ENCODE measurements at regions not wholly inside any gene's neighbourhood (a gene's known extent, or its start where the extent isn't known, plus 50 kb on each side); places are given as distances from the start of the nearest gene placed in this dataset.
A peak's percentile ranks its signal among the peaks of the same experiment; 100 is the strongest.

- DNase-seq: no peak
Measured at GRCh38 chr18:67379981-67380380, 136.5 kb downstream of the DSEL start.

GRCh38 chr18:67376372-67376771 lies 140.1 kb downstream of the DSEL start:
- DNase-seq: no peak

- DNase-seq: no peak
Measured at GRCh38 chr18:67373636-67374035, 142.9 kb downstream of the DSEL start.

GRCh38 chr18:67367540-67367939 lies 149.0 kb downstream of the DSEL start:
- no peak for DNase-seq

- DNase-seq: peak; percentile 13
Measured at GRCh38 chr18:67363694-67364093, 152.8 kb downstream of the DSEL start.

- peak; percentile 49 for DNase-seq
Measured at GRCh38 chr18:67362906-67363305, 153.6 kb downstream of the DSEL start.

GRCh38 chr18:67359873-67360838 lies 156.4 kb downstream of the DSEL start:
- DNase-seq: peak; percentile 88

- no peak for DNase-seq
Measured at GRCh38 chr18:67358947-67359346, 157.6 kb downstream of the DSEL start.

- no peak for DNase-seq
Measured at GRCh38 chr18:67354692-67355091, 161.8 kb downstream of the DSEL start.

- DNase-seq: no peak
Measured at GRCh38 chr18:67354091-67354490, 162.4 kb downstream of the DSEL start.

GRCh38 chr18:67347438-67347837 lies 169.1 kb downstream of the DSEL start:
- no peak for DNase-seq

GRCh38 chr18:67342159-67342558 lies 174.4 kb downstream of the DSEL start:
- peak; percentile 19 for DNase-seq

- DNase-seq: no peak
Measured at GRCh38 chr18:67337696-67338095, 178.8 kb downstream of the DSEL start.

- DNase-seq: no peak
Measured at GRCh38 chr18:67331857-67332256, 184.7 kb downstream of the DSEL start.

GRCh38 chr18:67319109-67319508 lies 197.4 kb downstream of the DSEL start:
- DNase-seq: peak; percentile 15

GRCh38 chr18:67318651-67319050 lies 197.9 kb downstream of the DSEL start:
- DNase-seq: no peak

GRCh38 chr18:67310826-67311225 lies 205.7 kb downstream of the DSEL start:
- no peak for DNase-seq

GRCh38 chr18:67308819-67309218 lies 207.7 kb downstream of the DSEL start:
- DNase-seq: no peak

- DNase-seq: no peak
Measured at GRCh38 chr18:67305466-67305865, 211.1 kb downstream of the DSEL start.

GRCh38 chr18:67302043-67302442 lies 214.5 kb downstream of the DSEL start:
- DNase-seq: peak; percentile 81

GRCh38 chr18:67301592-67301991 lies 214.9 kb downstream of the DSEL start:
- DNase-seq: no peak

- DNase-seq: peak; percentile 48
Measured at GRCh38 chr18:67300498-67300897, 216.0 kb downstream of the DSEL start.

- DNase-seq: no peak
Measured at GRCh38 chr18:67292814-67293213, 223.7 kb downstream of the DSEL start.

GRCh38 chr18:67290421-67290820 lies 226.1 kb downstream of the DSEL start:
- no peak for DNase-seq

- no peak for DNase-seq
Measured at GRCh38 chr18:67285583-67285982, 230.9 kb downstream of the DSEL start.
